Lower leg skin (tissue), 3 donors: ENCODE measurements at regions not wholly inside any gene's neighbourhood (a gene's known extent, or its start where the extent isn't known, plus 50 kb on each side); places are given as distances from the start of the nearest gene placed in this dataset.

Source experiments
- POLR2A ChIP-seq, 2 donors: fragments of 450-650 bp; IDR thresholded peaks; one replicate each; pipeline ENCODE4 v1.6.1; 2016 to 2017; ENCODE audit warnings: antibody characterized with exemption in 2 of 2, mild to moderate bottlenecking in 1 of 2, moderate library complexity in 1 of 2
- TF ChIP-seq, protein P1 (sequence below), 3 donors: fragments of 450-650 bp; IDR thresholded peaks; one replicate each; pipeline ENCODE4 v1.5.1; 2016; ENCODE audit warnings: antibody characterized with exemption in 3 of 3, mild to moderate bottlenecking in 3 of 3, moderate library complexity in 2 of 3

DNA sequence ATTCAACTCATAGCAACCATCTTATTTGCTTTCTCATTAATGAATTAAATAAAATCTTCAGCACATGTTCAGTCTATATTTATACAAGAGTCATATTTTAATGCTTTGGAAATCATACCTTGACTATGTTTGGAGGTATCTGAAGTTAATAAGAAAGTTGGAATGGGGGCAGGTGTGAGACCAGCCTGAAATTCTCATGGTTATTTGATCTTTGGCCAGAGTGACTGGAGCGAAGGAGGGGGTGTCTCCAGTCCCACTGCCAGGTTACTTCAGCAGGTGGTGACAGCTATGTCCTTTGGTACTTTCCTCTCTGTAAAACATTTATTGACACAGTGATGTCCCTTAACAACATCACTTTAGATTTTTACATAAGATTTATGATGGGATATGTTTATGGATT is 318.1 kb upstream of the SGCD start:
- no peak for TF ChIP-seq POLR2A (IDR thresholded peaks at IDR 0.05)
- TF ChIP-seq, protein P1, sequence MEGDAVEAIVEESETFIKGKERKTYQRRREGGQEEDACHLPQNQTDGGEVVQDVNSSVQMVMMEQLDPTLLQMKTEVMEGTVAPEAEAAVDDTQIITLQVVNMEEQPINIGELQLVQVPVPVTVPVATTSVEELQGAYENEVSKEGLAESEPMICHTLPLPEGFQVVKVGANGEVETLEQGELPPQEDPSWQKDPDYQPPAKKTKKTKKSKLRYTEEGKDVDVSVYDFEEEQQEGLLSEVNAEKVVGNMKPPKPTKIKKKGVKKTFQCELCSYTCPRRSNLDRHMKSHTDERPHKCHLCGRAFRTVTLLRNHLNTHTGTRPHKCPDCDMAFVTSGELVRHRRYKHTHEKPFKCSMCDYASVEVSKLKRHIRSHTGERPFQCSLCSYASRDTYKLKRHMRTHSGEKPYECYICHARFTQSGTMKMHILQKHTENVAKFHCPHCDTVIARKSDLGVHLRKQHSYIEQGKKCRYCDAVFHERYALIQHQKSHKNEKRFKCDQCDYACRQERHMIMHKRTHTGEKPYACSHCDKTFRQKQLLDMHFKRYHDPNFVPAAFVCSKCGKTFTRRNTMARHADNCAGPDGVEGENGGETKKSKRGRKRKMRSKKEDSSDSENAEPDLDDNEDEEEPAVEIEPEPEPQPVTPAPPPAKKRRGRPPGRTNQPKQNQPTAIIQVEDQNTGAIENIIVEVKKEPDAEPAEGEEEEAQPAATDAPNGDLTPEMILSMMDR (IDR thresholded peaks at IDR 0.05) = no peak
